Neuronal stem cell (in vitro differentiated cells): ENCODE measurements at regions not wholly inside any gene's neighbourhood (a gene's known extent, or its start where the extent isn't known, plus 50 kb on each side); places are given as distances from the start of the nearest gene placed in this dataset.

ENCODE experiments used
- DNase-seq: peaks from one replicate; pipeline ENCODE4 v3.0.0-alpha.2; 2013; ENCODE audit warnings: low spot score
- H2AFZ ChIP-seq: one replicate; pipeline ENCODE4 v1.6.1; 2013; ENCODE audit warnings: mild to moderate bottlenecking, low read length, inconsistent platforms
- H2AK5ac ChIP-seq: 2 replicates; pipeline ENCODE4 v1.6.1; 2013; ENCODE audit warnings: low read depth, mild to moderate bottlenecking, inconsistent platforms, low read length, moderate library complexity, mixed read lengths
- H2BK120ac ChIP-seq: 2 replicates; pipeline ENCODE4 v1.6.1; 2013; ENCODE audit warnings: low read depth, mild to moderate bottlenecking, inconsistent platforms, low read length, moderate library complexity, mixed read lengths
- H2BK12ac ChIP-seq: one replicate; pipeline ENCODE4 v1.6.1; 2013; ENCODE audit warnings: low read length, inconsistent platforms
- H2BK15ac ChIP-seq: 2 replicates; pipeline ENCODE4 v1.6.1; 2013; ENCODE audit warnings: mild to moderate bottlenecking, low read length, inconsistent platforms, mixed read lengths
- H2BK5ac ChIP-seq: one replicate; pipeline ENCODE4 v1.6.1; 2013; ENCODE audit warnings: inconsistent platforms, mild to moderate bottlenecking, low read length, moderate library complexity
- H3K14ac ChIP-seq: one replicate; pipeline ENCODE4 v1.6.1; 2013; ENCODE audit warnings: low read length, inconsistent platforms
- H3K18ac ChIP-seq: 2 replicates; pipeline ENCODE4 v1.6.1; 2013; ENCODE audit warnings: low read length, inconsistent platforms
- H3K23ac ChIP-seq: 2 replicates; pipeline ENCODE4 v1.6.1; 2013; ENCODE audit warnings: low read depth, mild to moderate bottlenecking, mixed read lengths, low read length, inconsistent platforms; ENCODE audit not compliant: poor library complexity
- H3K27ac ChIP-seq: replicated peaks from 3 replicates; pipeline ENCODE4 v1.5.1; 2013; ENCODE audit warnings: low read length, inconsistent platforms
- H3K27me3 ChIP-seq, 3 experiments: 2 replicates each; pipeline ENCODE4 v1.6.1; 2013; ENCODE audit warnings: low read length in 3 of 3, mild to moderate bottlenecking in 2 of 3, inconsistent platforms in 1 of 3, low read depth in 1 of 3, mixed read lengths in 1 of 3, moderate library complexity in 1 of 3; ENCODE audit not compliant: control insufficient read depth in 3 of 3, insufficient read depth in 3 of 3
- H3K36me3 ChIP-seq, 2 donors: replicated peaks in 1 of 2; 2 replicates each; pipeline ENCODE4 v1.6.1; 2013; ENCODE audit warnings: low read length in 2 of 2; ENCODE audit not compliant: control insufficient read depth in 2 of 2, insufficient read depth in 2 of 2
- H3K4ac ChIP-seq: 2 replicates; pipeline ENCODE4 v1.6.1; 2013; ENCODE audit warnings: inconsistent platforms, mild to moderate bottlenecking, low read length, moderate library complexity
- H3K4me1 ChIP-seq, 2 donors: 1 replicate in 1 of 2; 2 replicates in 1 of 2; pipeline ENCODE4 v1.6.1; 2013; ENCODE audit warnings: low read length in 2 of 2, low read depth in 1 of 2; ENCODE audit not compliant: control insufficient read depth in 2 of 2, insufficient read depth in 1 of 2
- H3K4me2 ChIP-seq: one replicate; pipeline ENCODE4 v1.6.1; 2013; ENCODE audit warnings: mild to moderate bottlenecking, low read length, inconsistent platforms; ENCODE audit not compliant: insufficient read depth, poor library complexity, severe bottlenecking
- H3K4me3 ChIP-seq, 2 donors: 2 replicates each; pipeline ENCODE4 v1.5.1; 2013; ENCODE audit warnings: low read length in 2 of 2, mild to moderate bottlenecking in 2 of 2, inconsistent platforms in 1 of 2, moderate library complexity in 1 of 2
- H3K79me1 ChIP-seq: one replicate; pipeline ENCODE4 v1.6.1; 2013; ENCODE audit warnings: low read depth, mild to moderate bottlenecking, inconsistent platforms, low read length, moderate library complexity
- H3K9ac ChIP-seq: one replicate; pipeline ENCODE4 v1.6.1; 2013; ENCODE audit warnings: mild to moderate bottlenecking, low read depth, low read length, inconsistent platforms; ENCODE audit not compliant: poor library complexity
- H3K9me3 ChIP-seq, 2 donors: replicated peaks in 1 of 2; 2 replicates each; pipeline versions ENCODE3 to v1.6.1; 2013; ENCODE audit warnings: low read length in 2 of 2, mild to moderate bottlenecking in 2 of 2, inconsistent platforms in 1 of 2, low read depth in 1 of 2, mixed read lengths in 1 of 2, moderate library complexity in 1 of 2; ENCODE audit not compliant: control insufficient read depth in 2 of 2, insufficient read depth in 1 of 2
- H4K8ac ChIP-seq: one replicate; pipeline ENCODE4 v1.6.1; 2013; ENCODE audit warnings: low read depth, mild to moderate bottlenecking, inconsistent platforms, low read length, moderate library complexity
- H4K91ac ChIP-seq: one replicate; pipeline ENCODE4 v1.6.1; 2013; ENCODE audit warnings: low read length, low read depth, mild to moderate bottlenecking, inconsistent platforms; ENCODE audit not compliant: poor library complexity
- WGBS, 2 donors: extraction: QIAGEN DNeasy Blood & Tissue Kit; methylation state at CpG; one replicate each; pipeline ENCODE4 v1.1.7; 2013; ENCODE audit warnings: missing lambda C conversion rate in 2 of 2, mixed read lengths in 1 of 2; ENCODE audit not compliant: insufficient read length in 2 of 2, insufficient replicate concordance in 1 of 2; ENCODE audit errors: extremely low coverage in 2 of 2; 5-methylcytosine and 5-hydroxymethylcytosine counted together

DNA sequence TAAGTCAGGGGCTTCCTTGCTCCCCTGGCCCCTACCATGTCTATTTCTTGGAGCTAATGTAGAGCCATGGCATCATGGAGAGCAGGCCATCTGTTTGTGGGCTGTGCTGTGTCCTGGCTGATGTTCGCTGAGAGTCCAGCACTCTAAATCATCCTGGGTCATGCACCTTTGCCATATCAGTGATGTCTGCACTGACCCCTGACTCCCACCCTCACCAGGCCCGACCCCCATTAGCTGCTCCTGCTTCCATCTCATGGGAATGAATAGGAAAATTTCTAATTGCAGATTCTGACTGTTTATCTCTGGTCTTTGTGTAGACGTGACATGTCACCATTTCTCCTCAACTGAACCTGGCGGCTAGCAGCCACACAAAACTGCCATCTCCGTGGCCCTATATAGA is 236.9 kb downstream of the NSG2 start:
- Histone ChIP-seq H2BK120ac (no peak overlapping the region), H3K9me3 (no peaks in the 10 kb centered on the region)

DNA sequence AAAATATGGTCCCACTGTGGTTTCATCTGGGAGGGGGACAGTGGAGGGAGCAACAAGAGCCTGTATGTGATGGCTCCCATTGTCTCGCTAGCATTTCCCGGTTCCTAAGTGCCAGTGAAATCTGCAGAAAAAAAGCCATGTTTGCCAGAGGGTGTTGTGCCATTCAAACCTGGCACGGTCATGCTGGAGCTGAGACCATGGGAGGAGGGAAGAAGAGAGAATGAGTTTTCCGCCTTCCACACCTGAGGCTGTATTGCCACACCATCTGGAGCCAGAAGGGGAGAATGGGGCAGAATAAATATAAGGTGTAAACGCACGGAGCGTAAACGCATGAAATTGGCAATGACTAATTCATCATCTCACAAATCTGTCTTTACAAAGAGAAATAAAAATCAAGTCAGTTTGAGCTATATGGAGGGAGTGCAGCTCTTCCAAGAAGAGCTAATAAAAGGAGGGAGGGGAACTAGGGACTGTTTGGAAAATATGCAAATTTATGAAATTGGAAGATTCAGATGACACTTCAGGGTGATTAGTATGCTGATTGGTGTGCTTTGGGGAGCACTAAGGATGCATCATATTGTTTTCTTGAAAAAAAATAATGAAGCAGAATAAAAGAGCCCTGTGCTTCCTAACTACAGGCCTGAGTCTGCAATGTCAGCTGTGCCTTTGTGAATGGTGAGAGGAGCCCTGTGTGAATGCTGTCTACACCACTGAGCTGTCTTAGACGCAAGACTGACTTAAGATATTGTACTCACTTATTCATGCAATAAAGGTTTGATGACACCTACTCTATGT is 237.9 kb downstream of the NSG2 start:
- H3K4me3 ChIP-seq: no peak overlapping the region
- no peaks in the 10 kb centered on the region for H3K9me3 ChIP-seq
- no peak overlapping the region for H3K18ac ChIP-seq
- H3K9ac ChIP-seq: no peak overlapping the region
- H3K36me3 ChIP-seq: no peaks in the 10 kb centered on the region
- H3K79me1 ChIP-seq: no peaks in the 10 kb centered on the region
- no peak overlapping the region for H3K27ac ChIP-seq
- no peak overlapping the region for H3K4me2 ChIP-seq
- H3K27me3 ChIP-seq: no peaks in the 10 kb centered on the region
- no peak overlapping the region for H2BK5ac ChIP-seq
- H2AK5ac ChIP-seq: no peak overlapping the region
- H3K14ac ChIP-seq: no peak overlapping the region
- H2BK12ac ChIP-seq: no peak overlapping the region
- H4K91ac ChIP-seq: no peak overlapping the region
- no peak overlapping the region for H3K4ac ChIP-seq
- H3K4me1 ChIP-seq: no peaks in the 10 kb centered on the region
- no peak overlapping the region for H2BK120ac ChIP-seq
- WGBS, 2 donors: no CpG with 5 or more reads among the region's 9 CpGs
- DNase-seq: no peak
- H4K8ac ChIP-seq: no peak overlapping the region
- no peak overlapping the region for H2AFZ ChIP-seq
- no peak overlapping the region for H2BK15ac ChIP-seq
- no peak overlapping the region for H3K23ac ChIP-seq

More for the DNA sequence above, 236.9 kb downstream of the NSG2 start:
- Histone ChIP-seq H2AFZ (no peak overlapping the region), H3K36me3 (no peaks in the 10 kb centered on the region), H3K4me3 (no peak overlapping the region), H3K9ac (no peak overlapping the region), H2AK5ac (no peak overlapping the region), H3K18ac (no peak overlapping the region), H3K4me2 (no peak overlapping the region), H2BK15ac (no peak overlapping the region), H2BK12ac (no peak overlapping the region), H3K23ac (no peak overlapping the region), H3K27me3 (no peaks in the 10 kb centered on the region), H3K27ac (no peak overlapping the region), H3K79me1 (no peaks in the 10 kb centered on the region), H3K4me1 (no peaks in the 10 kb centered on the region), H4K8ac (no peak overlapping the region), H3K14ac (no peak overlapping the region), H4K91ac (no peak overlapping the region), H3K4ac (no peak overlapping the region), H2BK5ac (no peak overlapping the region)
- no CpG with 5 or more reads among the region's 5 CpGs for WGBS, 2 donors
- DNase-seq: no peak

DNA sequence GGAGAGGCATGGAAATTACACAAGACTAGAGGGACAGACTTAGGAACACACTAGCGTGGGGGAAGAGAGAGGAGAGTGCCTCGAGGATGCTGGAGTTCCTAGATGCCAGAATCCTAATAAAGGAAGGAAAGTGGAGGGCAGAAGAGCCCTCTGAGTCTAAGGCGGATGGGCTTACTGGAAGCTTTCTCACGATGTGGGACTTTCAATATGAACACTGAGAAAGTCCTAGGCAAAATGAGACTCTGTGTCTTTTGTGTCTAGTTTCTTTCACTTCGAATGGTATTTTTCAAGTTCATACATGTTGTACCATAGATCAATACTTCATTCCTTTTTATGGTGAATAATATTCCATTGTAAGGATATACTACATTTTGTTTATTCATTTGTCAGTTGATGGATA is 239.4 kb downstream of the NSG2 start:
- no peak overlapping the region for H2BK120ac ChIP-seq
- WGBS, 2 donors: no CpG with 5 or more reads among the region's 5 CpGs
- no peak overlapping the region for H4K91ac ChIP-seq

DNA sequence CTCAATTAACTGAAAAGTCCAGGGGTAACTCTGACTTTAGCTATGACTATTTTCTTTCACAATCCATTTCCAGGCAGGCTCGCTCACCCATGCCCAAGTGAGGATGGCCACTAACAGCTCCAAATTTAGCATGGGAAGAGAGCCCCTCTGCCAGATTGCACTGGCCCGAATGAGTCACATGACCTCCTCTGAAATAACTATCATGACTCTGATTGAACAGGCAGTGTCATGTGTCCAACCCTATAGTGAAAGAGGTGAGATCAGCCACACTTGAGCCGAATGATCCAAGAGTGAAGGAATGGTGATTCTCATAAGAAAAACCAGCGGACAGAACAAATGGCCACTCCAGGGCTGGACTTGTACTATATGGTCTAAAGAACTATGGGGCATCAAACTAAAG is 242.3 kb downstream of the NSG2 start:
- Histone ChIP-seq H3K79me1 (no peaks in the 10 kb centered on the region), H3K9ac (no peak overlapping the region), H2BK5ac (no peak overlapping the region), H4K91ac (no peak overlapping the region), H4K8ac (no peak overlapping the region), H2AK5ac (no peak overlapping the region), H3K23ac (no peak overlapping the region), H3K27me3 (no peaks in the 10 kb centered on the region), H3K4ac (no peak overlapping the region), H3K9me3 (no peaks in the 10 kb centered on the region), H3K27ac (no peak overlapping the region), H3K14ac (no peak overlapping the region), H3K36me3 (no peaks in the 10 kb centered on the region), H2BK12ac (no peak overlapping the region), H2BK15ac (no peak overlapping the region), H2AFZ (no peak overlapping the region), H2BK120ac (no peak overlapping the region), H3K4me2 (no peak overlapping the region), H3K4me3 (no peak overlapping the region), H3K4me1 (no peaks in the 10 kb centered on the region), H3K18ac (no peak overlapping the region)
- WGBS, 2 donors: no CpG with 5 or more reads among the region's 4 CpGs
- DNase-seq: no peak

More for the DNA sequence above, 239.4 kb downstream of the NSG2 start:
- no peak overlapping the region for H3K14ac ChIP-seq
- no peak overlapping the region for H3K18ac ChIP-seq
- H3K4me2 ChIP-seq: no peak overlapping the region
- H3K36me3 ChIP-seq: no peaks in the 10 kb centered on the region
- no peak overlapping the region for H2BK12ac ChIP-seq
- no peak overlapping the region for H4K8ac ChIP-seq
- H2BK5ac ChIP-seq: no peak overlapping the region
- no peaks in the 10 kb centered on the region for H3K4me1 ChIP-seq
- H3K9ac ChIP-seq: no peak overlapping the region
- H3K4ac ChIP-seq: no peak overlapping the region
- no peaks in the 10 kb centered on the region for H3K27me3 ChIP-seq
- no peak overlapping the region for H3K4me3 ChIP-seq
- H2BK15ac ChIP-seq: no peak overlapping the region
- H3K9me3 ChIP-seq: no peaks in the 10 kb centered on the region
- no peak overlapping the region for H2AFZ ChIP-seq
- H3K79me1 ChIP-seq: no peaks in the 10 kb centered on the region
- DNase-seq: no peak
- no peak overlapping the region for H3K23ac ChIP-seq
- H3K27ac ChIP-seq: no peak overlapping the region
- H2AK5ac ChIP-seq: no peak overlapping the region
